ENCODE measurements at regions not wholly inside any gene's neighbourhood (a gene's known extent, or its start where the extent isn't known, plus 50 kb on each side); places are given as distances from the start of the nearest gene placed in this dataset.

DNA sequence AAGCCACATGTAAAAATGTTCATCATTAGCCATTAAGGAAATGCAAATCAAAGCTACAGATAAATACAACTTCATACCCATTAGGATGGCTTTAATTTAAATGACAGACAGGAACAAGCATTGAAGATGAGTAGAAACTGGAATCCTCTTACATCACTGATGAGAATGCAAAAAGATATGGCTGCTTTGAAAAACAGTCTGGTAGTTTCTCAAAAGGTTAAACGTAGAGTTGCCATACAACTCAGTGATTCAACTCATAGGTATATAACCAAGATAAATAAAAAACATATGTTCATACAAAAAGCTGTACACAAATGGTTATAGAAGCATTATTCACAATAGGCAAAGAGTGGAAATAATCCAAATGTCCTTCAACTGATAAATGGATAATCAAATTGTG, 228.8 kb upstream of the ZNF462 start:
- ChIA-PET POLR2A (no interaction called here), CTCF (no interaction called here)
- DNase-seq (ENCODE audit: low spot score) (no peak), ATAC-seq (no peak)
- H3K4me3 Mint-ChIP-seq: no peak overlapping the region
- H3K9me3 Mint-ChIP-seq: peaks cover 8% of the 10 kb centered on the region
- TF ChIP-seq AR (CRISPR knock-in tag; IDR thresholded peaks at IDR 0.05) (no peak), ZNF532 (CRISPR knock-in tag; IDR thresholded peaks at IDR 0.05; ENCODE audit: borderline replicate concordance) (no peak), NR2C2 (CRISPR knock-in tag; IDR thresholded peaks at IDR 0.05) (no peak), NFATC4 (CRISPR knock-in tag; IDR thresholded peaks at IDR 0.05) (no peak), USF2 (CRISPR knock-in tag; IDR thresholded peaks at IDR 0.05) (no peak), NR1H2 (CRISPR knock-in tag; IDR thresholded peaks at IDR 0.05) (no peak), JUN (CRISPR knock-in tag; IDR thresholded peaks at IDR 0.05) (no peak), FOXK1 (CRISPR knock-in tag; IDR thresholded peaks at IDR 0.05) (no peak), ZNF396 (CRISPR knock-in tag; IDR thresholded peaks at IDR 0.05; ENCODE audit: borderline replicate concordance) (no peak), SMAD4 (CRISPR knock-in tag; IDR thresholded peaks at IDR 0.05) (no peak), ZNF317 (CRISPR knock-in tag; IDR thresholded peaks at IDR 0.05; ENCODE audit: borderline replicate concordance, low read depth) (no peak)
- TF ChIP-seq, protein P1, sequence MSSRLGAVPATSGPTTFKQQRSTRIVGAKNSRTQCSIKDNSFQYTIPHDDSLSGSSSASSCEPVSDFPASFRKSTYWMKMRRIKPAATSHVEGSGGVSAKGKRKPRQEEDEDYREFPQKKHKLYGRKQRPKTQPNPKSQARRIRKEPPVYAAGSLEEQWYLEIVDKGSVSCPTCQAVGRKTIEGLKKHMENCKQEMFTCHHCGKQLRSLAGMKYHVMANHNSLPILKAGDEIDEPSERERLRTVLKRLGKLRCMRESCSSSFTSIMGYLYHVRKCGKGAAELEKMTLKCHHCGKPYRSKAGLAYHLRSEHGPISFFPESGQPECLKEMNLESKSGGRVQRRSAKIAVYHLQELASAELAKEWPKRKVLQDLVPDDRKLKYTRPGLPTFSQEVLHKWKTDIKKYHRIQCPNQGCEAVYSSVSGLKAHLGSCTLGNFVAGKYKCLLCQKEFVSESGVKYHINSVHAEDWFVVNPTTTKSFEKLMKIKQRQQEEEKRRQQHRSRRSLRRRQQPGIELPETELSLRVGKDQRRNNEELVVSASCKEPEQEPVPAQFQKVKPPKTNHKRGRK (CRISPR knock-in tag; IDR thresholded peaks at IDR 0.05; ENCODE audit: borderline replicate concordance): no peak
- TF ChIP-seq, protein P2, sequence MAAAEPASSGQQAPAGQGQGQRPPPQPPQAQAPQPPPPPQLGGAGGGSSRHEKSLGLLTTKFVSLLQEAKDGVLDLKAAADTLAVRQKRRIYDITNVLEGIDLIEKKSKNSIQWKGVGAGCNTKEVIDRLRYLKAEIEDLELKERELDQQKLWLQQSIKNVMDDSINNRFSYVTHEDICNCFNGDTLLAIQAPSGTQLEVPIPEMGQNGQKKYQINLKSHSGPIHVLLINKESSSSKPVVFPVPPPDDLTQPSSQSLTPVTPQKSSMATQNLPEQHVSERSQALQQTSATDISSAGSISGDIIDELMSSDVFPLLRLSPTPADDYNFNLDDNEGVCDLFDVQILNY (CRISPR knock-in tag; IDR thresholded peaks at IDR 0.05): no peak
- H3K27me3 Mint-ChIP-seq (ENCODE audit: low read depth): no peaks in the 10 kb centered on the region
- 0 out of 2 replicates have a peak, but pooled peaks cover 5% of the 10 kb centered on the region for H3K4me1 Mint-ChIP-seq
- H3K27ac Mint-ChIP-seq: no peak overlapping the region
- H3K36me3 Mint-ChIP-seq: no peaks in the 10 kb centered on the region

DNA sequence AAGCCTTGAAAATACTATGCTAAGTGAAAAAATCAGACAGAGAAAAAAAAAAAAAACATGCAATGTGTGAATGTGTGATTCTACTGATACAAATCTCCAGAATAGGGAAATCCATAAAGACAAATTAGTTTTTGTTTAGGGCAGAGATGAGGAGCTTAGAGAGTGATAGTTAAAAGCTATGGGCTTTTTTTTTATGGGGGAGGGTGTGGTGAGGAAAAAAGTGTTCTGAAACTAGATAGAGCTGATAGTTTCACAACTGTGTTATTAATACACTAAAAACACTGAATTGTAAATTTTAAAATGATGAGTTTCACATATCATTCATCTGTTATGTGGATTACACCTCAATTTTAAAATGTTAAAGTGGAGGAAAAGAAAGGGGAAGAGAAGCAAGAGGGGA, 228.3 kb upstream of the ZNF462 start:
- ATAC-seq (no peak), DNase-seq (ENCODE audit: low spot score) (no peak)
- ChIA-PET CTCF (no interaction called here), POLR2A (no interaction called here)
- peaks cover 8% of the 10 kb centered on the region for H3K9me3 Mint-ChIP-seq
- no peak overlapping the region for H3K4me3 Mint-ChIP-seq
- H3K27ac Mint-ChIP-seq: no peak overlapping the region
- H3K36me3 Mint-ChIP-seq: no peaks in the 10 kb centered on the region
- H3K27me3 Mint-ChIP-seq (ENCODE audit: low read depth): no peaks in the 10 kb centered on the region
- 0 out of 2 replicates have a peak, but pooled peaks cover 5% of the 10 kb centered on the region for H3K4me1 Mint-ChIP-seq
- TF ChIP-seq ZNF232 (CRISPR knock-in tag; IDR thresholded peaks at IDR 0.05): no peak
- TF ChIP-seq JAZF1 (CRISPR knock-in tag; IDR thresholded peaks at IDR 0.05): no peak
- TF ChIP-seq, protein P3, sequence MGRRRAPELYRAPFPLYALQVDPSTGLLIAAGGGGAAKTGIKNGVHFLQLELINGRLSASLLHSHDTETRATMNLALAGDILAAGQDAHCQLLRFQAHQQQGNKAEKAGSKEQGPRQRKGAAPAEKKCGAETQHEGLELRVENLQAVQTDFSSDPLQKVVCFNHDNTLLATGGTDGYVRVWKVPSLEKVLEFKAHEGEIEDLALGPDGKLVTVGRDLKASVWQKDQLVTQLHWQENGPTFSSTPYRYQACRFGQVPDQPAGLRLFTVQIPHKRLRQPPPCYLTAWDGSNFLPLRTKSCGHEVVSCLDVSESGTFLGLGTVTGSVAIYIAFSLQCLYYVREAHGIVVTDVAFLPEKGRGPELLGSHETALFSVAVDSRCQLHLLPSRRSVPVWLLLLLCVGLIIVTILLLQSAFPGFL (CRISPR knock-in tag; IDR thresholded peaks at IDR 0.05; ENCODE audit: borderline replicate concordance): no peak
- TF ChIP-seq MYBL2 (CRISPR knock-in tag; IDR thresholded peaks at IDR 0.05): no peak
- TF ChIP-seq, protein P4, sequence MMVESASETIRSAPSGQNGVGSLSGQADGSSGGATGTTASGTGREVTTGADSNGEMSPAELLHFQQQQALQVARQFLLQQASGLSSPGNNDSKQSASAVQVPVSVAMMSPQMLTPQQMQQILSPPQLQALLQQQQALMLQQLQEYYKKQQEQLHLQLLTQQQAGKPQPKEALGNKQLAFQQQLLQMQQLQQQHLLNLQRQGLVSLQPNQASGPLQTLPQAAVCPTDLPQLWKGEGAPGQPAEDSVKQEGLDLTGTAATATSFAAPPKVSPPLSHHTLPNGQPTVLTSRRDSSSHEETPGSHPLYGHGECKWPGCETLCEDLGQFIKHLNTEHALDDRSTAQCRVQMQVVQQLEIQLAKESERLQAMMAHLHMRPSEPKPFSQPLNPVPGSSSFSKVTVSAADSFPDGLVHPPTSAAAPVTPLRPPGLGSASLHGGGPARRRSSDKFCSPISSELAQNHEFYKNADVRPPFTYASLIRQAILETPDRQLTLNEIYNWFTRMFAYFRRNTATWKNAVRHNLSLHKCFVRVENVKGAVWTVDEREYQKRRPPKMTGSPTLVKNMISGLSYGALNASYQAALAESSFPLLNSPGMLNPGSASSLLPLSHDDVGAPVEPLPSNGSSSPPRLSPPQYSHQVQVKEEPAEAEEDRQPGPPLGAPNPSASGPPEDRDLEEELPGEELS (CRISPR knock-in tag; IDR thresholded peaks at IDR 0.05): no peak
- TF ChIP-seq TCF7 (CRISPR knock-in tag; IDR thresholded peaks at IDR 0.05; ENCODE audit: low read depth): no peak
- TF ChIP-seq ZNF263 (CRISPR knock-in tag; IDR thresholded peaks at IDR 0.05; ENCODE audit: low read depth): no peak
- no peak for TF ChIP-seq GRHL2 (CRISPR knock-in tag; IDR thresholded peaks at IDR 0.05; ENCODE audit: insufficient replicate concordance, severe bottlenecking)
- TF ChIP-seq FOXK1 (CRISPR knock-in tag; IDR thresholded peaks at IDR 0.05): no peak
- no peak for TF ChIP-seq TEAD4 (CRISPR knock-in tag; IDR thresholded peaks at IDR 0.05)
- TF ChIP-seq NFYB (CRISPR knock-in tag; conservative IDR thresholded peaks at IDR 0.05; ENCODE audit: low read depth): no peak

Measured in WTC11 (cell line).